Kidney (tissue), 13 donors: ENCODE measurements at regions not wholly inside any gene's neighbourhood (a gene's known extent, or its start where the extent isn't known, plus 50 kb on each side); places are given as distances from the start of the nearest gene placed in this dataset.

Experiments used
- DNase-seq, 5 donors: peaks; one replicate each; pipeline ENCODE4 v3.0.0-alpha.2; 2013 to 2020
- FAIRE-seq: peaks from 2 replicates; lab custom pipeline; 2012; peaks lifted over from hg19 to GRCh38; lab: Jason Lieb, UNC
- H3K27ac ChIP-seq, 2 donors: one replicate each; pipeline ENCODE4 v1.7.0; 2013; ENCODE audit warnings: low read depth in 2 of 2, low read length in 2 of 2, inconsistent platforms in 1 of 2
- H3K27me3 ChIP-seq: one replicate; pipeline ENCODE4 v1.7.1; 2013; ENCODE audit warnings: low read length, inconsistent platforms; ENCODE audit not compliant: control insufficient read depth, insufficient read depth
- H3K36me3 ChIP-seq, 3 donors: one replicate each; pipeline versions ENCODE4 v1.7.0 to v1.7.1; 2013; ENCODE audit warnings: low read length in 3 of 3, control low read depth in 1 of 3, inconsistent platforms in 1 of 3; ENCODE audit not compliant: insufficient read depth in 3 of 3, control insufficient read depth in 2 of 3
- H3K4me1 ChIP-seq, 3 donors: one replicate each; pipeline versions ENCODE4 v1.7.0 to v1.7.1; 2013; ENCODE audit warnings: low read length in 3 of 3, inconsistent platforms in 1 of 3, low read depth in 1 of 3; ENCODE audit not compliant: control insufficient read depth in 2 of 3, insufficient read depth in 2 of 3
- H3K4me3 ChIP-seq, 3 donors: one replicate each; pipeline versions ENCODE4 v1.7.0 to v1.8.1; 2013; ENCODE audit warnings: low read length in 3 of 3, control low read depth in 1 of 3, inconsistent platforms in 1 of 3
- H3K9ac ChIP-seq, 3 donors: one replicate each; pipeline versions ENCODE4 v1.7.0 to v1.7.1; 2013; ENCODE audit warnings: low read length in 3 of 3, control low read depth in 1 of 3, inconsistent platforms in 1 of 3
- H3K9me3 ChIP-seq, 3 donors: one replicate each; pipeline versions ENCODE4 v1.7.0 to v1.7.1; 2013; ENCODE audit warnings: low read length in 3 of 3, control low read depth in 1 of 3, inconsistent platforms in 1 of 3; ENCODE audit not compliant: control insufficient read depth in 2 of 3, insufficient read depth in 1 of 3
- intact Hi-C: fragments of 100-400 bp; cut with DNase I; formaldehyde crosslinking; loops from one replicate; pipeline ENCODE4 v1.11.1; 2022
- TF ChIP-seq, protein P1 (sequence below): IDR thresholded peaks from 3 replicates; pipeline ENCODE4 v1.5.1; 2012; ENCODE audit warnings: mild to moderate bottlenecking, moderate library complexity, borderline replicate concordance; ENCODE audit not compliant: insufficient read depth; ENCODE audit errors: extremely low read depth
- donor health status: control.
- donor health status: control.
- donor health status: control.
- donor health status: control.
- donor health status: control.
- donor health status: DM: yes; HTN: yes; CAD: no.
- donor health status: Normal renal cell carcinoma (clear cell type).

DNA sequence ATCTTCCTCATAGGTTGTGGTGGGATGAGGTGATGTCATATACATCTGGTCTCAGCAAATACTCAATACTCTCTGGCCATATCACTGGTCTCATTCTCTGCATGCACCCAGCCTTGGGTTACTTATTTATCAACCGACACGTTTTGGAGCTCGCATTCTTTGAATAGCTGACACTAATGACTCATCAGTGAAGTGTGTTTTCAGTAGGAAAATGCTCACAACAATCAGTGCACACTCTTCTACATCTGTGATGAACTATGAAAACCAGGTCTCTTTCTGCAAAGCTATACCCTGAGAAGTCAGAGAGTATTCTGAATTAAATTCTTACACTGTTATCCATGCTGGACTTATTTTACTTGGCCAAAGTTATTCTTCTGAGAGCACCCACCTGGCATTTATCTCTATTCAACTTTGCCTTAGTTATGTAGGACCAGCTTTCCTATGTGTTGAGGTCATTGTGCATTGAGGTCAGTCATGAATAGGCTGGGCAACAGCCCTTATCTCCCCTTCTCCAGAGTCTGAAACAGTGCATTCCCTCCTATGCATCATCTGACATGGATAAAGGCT, 58.7 kb upstream of the DHX15 start:
- Histone ChIP-seq H3K4me1 (peaks cover 2 to 8% (median 4%) of the 10 kb centered on the region in 3 donors), H3K27ac (no peak overlapping the region), H3K4me3 (no peak overlapping the region), H3K36me3 (no peaks in the 10 kb centered on the region), H3K9ac (no peak overlapping the region), H3K27me3 (no peaks in the 10 kb centered on the region), H3K9me3 (no peaks in the 10 kb centered on the region)
- peak; percentile 3 for FAIRE-seq
- TF ChIP-seq, protein P1, sequence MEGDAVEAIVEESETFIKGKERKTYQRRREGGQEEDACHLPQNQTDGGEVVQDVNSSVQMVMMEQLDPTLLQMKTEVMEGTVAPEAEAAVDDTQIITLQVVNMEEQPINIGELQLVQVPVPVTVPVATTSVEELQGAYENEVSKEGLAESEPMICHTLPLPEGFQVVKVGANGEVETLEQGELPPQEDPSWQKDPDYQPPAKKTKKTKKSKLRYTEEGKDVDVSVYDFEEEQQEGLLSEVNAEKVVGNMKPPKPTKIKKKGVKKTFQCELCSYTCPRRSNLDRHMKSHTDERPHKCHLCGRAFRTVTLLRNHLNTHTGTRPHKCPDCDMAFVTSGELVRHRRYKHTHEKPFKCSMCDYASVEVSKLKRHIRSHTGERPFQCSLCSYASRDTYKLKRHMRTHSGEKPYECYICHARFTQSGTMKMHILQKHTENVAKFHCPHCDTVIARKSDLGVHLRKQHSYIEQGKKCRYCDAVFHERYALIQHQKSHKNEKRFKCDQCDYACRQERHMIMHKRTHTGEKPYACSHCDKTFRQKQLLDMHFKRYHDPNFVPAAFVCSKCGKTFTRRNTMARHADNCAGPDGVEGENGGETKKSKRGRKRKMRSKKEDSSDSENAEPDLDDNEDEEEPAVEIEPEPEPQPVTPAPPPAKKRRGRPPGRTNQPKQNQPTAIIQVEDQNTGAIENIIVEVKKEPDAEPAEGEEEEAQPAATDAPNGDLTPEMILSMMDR, result no peak
- intact Hi-C loops, result no loop called here
- DNase-seq, result peak in 2 of 5 donors; percentile 34 to 76

DNA sequence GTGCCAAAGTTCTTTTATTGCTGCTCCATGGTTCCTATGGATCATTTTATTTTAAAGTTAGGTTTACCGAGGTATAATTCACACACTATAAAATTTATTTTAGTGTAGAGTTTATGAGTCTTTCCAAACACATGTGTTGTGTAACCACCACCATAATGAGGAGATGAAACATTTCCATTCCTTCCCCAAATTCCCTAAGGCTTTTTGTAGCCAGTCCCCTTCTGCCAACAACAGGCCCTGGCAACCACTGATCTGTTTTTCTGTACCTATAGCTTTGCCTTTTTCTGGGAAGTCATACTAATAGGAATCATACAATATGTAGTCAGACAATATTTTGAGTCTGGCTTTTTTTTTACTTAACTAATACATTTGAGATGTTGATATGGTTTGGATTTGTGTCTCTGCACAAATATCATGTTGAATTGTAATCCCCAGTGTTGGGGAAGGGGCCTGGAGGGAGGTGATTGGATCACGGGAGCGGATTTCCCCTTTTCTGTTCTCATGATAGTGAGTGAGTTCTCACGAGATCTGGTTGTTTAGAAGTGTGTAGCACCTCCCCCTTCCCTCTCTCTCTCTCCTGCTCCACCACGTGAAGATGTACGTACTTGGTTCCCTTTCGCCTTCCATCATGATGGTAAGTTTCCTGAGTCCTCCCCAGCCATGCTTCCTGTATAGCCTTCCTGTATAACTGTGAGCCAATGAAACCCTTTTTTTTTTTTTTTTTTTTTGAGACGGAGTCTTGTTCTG, 59.6 kb upstream of the DHX15 start:
- TF ChIP-seq, protein P1, result no peak
- no peak for FAIRE-seq
- no peak overlapping the region for H3K27ac ChIP-seq

DNA sequence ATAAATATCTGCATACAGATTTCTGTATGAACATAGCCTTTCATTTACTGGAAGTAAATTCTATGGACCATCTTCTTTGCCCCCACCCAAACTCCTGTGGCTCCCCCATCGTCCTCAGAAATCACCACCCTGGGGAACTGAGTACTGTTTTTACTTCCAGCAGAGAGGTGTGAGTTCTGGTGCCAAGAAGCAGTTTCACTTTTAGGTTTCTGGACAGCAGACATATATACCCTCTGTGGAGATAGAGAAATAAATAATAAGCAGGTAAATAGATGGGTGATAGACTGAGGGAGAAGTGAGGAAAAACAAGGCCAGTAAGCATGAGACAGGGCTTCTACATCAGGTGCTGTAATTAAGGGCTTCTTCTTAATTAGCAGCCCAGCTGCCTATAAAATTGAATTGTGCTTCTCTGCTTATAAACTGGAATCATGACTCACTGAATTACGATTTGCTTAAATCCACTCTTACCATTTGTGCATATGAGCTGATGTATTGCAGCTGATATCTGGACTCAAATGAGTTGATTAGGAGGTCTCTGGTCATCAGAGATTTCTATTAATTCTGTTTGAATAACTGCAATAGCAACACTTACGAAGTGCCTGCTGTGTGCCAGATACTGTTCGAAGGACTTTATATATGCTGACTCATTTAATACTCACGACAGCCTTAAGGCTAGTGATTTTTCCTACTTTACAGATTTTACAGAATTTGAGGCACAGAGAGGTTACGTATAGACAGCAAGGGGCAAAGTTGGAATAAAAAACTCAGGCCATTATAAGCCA, 60.8 kb upstream of the DHX15 start:
- Histone ChIP-seq H3K9ac (no peak overlapping the region), H3K36me3 (no peaks in the 10 kb centered on the region), H3K27ac (no peak overlapping the region), H3K4me3 (no peak overlapping the region), H3K9me3 (no peaks in the 10 kb centered on the region), H3K4me1 (peaks cover 2 to 8% (median 4%) of the 10 kb centered on the region in 3 donors), H3K27me3 (no peaks in the 10 kb centered on the region)
- TF ChIP-seq, protein P1, result no peak
- intact Hi-C loops, result no loop called here
- FAIRE-seq, result no peak
- no peak for DNase-seq

More for the DNA sequence above, 59.6 kb upstream of the DHX15 start:
- Histone ChIP-seq H3K4me3 (no peak overlapping the region), H3K27me3 (no peaks in the 10 kb centered on the region), H3K9ac (no peak overlapping the region), H3K36me3 (no peaks in the 10 kb centered on the region), H3K9me3 (no peaks in the 10 kb centered on the region), H3K4me1 (peaks cover 2 to 8% (median 4%) of the 10 kb centered on the region in 3 donors)
- no peak for DNase-seq
- intact Hi-C loops, result no loop called here
